NCI-H1930 (cell line): ENCODE measurements at regions not wholly inside any gene's neighbourhood (a gene's known extent, or its start where the extent isn't known, plus 50 kb on each side); places are given as distances from the start of the nearest gene placed in this dataset.
"Not testable (repeated sequence)": the region's sequence is repeated elsewhere in the genome, so short reads cannot be mapped to it uniquely, and the experiment has no call there.

Experiments
- DNase-seq, 2 experiments: peaks; one replicate each; lab custom pipeline; 2025; lab: John Stamatoyannopoulos, UW

DNA sequence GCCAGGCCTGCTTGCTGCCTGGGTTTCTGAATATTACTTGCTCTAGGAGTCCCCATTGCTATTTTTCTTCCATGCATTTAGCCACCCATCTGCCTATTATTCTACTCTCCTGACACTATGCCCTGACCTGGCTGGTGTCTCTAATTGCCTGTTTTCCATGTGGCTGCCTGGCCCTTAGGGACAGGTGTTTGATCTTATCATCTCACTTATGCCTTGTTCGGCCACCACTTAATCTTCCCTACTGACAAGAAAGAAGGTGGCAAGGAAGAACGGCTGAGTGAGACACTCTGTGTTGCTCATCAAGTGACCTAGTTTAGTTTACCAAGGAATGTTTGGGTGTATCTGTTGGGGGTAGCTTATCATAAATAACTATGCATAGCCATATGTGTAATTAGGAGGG, 50.4 kb upstream of the RAPH1 start:
- DNase-seq = no peak

DNA sequence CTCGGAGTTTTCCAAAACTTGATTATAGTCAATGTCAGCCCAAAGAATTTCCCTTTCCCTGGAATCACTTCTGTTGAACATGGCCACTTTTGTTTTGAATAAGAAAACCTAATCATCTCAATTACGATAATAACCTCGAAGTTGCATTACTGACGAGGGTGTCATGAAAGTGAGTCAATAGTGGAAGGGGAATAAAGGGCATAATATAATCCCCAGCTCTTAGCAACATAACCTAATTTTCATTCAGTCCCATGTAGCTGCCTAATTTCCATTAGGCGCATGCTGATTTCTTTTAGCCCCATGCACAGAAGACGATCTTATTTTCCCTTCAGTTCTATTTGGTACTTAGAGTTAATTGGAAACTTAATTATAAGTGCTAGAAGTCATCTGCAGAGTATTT, 51.1 kb upstream of the RAPH1 start:
- DNase-seq = no peak

DNA sequence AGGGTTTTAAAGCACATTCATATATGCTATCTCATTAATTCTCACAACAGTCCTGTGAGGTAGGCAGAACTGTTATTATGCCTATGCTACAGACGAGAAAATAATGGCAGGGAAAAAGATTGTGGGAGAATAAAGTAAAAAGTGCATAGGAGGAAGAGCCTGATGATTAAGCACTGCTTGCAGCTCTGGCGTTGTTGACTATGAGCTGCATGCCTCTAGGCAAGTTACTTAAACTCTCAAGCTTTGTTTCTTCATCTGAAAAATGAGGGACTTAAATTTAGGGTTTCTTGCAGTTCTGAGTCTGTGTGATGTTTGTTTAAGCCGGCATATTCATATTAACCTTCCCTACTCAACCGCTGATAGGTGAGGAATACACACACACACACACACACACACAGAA, 51.6 kb upstream of the RAPH1 start:
- no peak for DNase-seq

- no peak for DNase-seq
Measured at GRCh38 chr2:203590496-203590895, 55.4 kb upstream of the RAPH1 start.

DNA sequence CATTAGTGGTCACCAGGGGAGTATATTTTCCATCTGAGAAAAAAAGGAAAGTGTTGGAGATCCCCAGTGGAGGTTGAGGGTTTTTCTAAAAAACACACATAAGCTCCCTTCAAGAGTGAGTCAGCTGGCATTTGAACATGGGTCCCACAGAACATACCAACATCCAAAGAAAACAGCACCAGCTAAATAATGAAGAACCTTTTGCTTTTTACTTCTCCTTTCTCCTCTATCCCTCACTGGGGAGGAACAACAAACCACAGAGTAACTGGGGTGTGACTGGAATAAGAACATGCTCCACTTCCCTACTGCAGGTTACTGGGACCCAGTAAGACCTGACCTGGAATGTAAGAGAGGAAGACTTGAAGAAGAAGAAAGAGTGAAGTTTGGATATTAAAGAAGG, 56.5 kb upstream of the RAPH1 start:
- no peak for DNase-seq

DNA sequence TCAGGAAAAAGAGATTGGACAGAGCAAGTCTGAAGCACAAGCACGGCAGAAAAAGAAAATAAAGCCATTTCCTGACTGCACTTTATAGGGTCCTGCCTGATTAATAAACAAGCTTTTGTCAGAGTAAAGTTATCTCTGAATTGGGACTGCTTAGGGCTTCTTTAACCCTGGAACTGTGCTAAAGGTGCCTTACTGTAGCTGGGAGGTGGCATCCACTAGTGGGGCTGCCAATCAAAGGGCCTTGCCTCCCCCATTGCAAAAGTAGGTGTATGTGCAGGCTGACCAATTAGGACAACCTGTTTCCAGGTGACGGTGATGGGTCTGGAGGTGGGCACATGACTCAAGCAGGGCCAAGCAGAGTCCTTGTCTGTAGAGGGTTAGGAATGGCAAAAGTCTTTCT, 57.4 kb upstream of the RAPH1 start:
- no peak for DNase-seq

DNA sequence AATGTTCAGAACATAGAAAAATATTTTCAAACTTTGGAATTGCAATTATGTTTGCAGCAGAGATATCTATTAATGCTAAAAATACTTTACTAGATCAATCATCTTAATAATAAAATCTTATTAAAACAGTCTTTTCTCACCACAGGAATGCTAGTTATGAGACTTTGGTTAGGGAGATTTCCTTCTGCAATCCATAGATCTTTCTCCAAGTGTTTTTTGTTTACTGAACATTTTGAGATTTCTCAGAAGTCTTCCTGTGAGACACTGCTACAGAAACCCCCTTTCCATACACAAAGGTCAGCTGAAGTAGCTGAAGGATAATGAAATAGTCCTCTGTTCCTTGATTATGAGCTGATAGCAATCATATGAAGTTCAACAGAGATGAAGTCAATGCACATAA, 59.4 kb upstream of the RAPH1 start:
- no peak for DNase-seq

DNA sequence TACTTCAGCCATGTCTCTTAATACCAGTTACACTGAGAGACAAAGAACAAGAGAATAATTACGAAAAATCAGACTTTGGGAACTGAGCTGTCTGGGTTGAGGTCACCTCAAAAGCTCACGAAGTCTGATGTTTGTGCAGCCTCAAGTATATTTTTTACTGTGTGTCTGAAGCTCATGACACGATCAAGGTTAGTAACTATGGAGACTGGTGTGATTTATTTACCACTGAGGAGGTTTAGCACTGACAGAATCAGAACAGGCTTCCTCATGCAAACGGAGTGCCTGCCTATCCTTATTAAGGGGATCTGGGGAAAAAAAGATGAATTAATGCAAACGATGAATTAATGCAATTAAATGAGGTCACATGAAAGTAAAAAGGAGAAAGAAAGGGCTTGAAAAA, 61.1 kb upstream of the RAPH1 start:
- no peak for DNase-seq

GRCh38 chr2:203599509-203599908, 64.4 kb upstream of the RAPH1 start:
- no peak for DNase-seq

DNA sequence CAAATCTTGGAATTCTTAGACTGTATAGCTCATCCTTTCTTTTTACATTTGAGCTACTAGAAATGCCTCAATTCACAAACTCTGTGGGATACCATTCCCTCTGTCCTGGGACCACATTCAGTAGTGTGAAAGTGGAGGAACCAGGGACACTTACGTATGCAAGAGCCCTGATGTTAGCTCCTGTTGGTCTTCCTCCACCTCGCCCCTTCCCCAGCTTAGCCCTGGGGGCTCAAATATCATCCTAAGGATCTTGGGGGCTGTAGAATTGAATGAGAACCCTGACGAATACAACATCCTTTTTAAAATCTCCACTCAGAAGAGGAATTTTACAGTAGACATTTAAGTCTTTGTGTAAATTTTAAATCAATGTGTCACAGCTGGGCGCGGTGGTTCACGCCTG, 65.2 kb upstream of the RAPH1 start:
- DNase-seq = no peak

DNA sequence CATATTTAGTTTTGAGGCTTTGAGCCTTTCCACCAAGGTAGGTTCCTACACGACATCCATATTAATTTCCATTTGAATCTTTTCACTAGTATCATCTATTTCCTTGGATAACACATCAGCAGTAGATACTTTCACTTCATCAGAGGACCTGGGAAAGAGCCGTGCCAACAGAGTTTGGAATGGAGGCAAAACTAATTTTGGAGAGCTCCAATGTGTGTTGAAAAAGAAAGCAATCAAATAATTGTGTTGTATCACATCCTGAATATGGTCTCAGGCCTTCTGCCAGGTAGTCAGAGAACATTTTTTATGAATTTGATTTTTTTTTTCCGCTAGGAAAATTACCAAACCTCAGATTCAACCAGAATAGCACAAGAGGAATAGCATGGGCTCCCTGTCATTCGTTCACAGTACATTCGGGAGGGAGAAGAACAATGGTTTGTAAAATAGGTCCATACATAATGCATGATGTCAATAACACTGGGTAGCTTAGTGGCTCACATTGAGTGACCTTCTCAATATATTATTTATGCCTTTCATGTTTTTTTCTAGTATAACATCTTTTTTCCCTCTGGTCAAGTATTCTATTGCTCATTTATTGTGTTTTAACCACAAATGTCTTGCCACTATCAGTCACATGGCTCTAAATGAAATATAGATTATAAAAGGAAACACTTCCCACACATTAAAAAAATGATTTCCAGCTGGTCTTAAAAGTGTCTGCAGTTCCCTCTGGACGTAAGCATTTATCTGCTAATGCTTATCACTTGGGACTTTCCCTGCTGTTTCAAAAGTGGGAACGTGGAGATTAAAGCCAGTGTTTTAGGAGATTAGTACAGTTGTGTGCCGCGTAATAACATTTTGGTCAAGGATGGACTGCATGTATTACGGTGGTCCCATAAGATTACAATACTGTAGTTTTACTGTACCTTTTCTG, 68.6 kb upstream of the RAPH1 start:
- no peak for DNase-seq

DNA sequence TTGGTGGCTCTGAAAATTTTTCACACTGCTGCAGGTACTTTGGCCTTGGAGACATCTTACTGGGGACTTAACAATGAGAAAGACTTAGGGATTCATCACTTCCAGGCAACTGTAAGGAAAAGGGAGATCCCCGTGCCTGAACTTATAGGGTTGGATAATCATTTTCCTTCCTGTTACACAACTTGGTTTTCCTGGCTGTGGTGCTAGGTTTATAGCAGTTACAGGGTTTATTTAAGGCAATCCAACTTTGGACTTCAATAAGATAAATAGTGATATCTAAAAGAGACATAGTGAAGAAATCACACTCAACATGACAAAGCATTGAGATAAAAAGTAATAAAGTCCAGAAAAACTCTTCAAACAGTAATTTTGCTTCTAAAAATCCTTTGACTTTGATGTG, 70.2 kb upstream of the RAPH1 start:
- no peak for DNase-seq

DNA sequence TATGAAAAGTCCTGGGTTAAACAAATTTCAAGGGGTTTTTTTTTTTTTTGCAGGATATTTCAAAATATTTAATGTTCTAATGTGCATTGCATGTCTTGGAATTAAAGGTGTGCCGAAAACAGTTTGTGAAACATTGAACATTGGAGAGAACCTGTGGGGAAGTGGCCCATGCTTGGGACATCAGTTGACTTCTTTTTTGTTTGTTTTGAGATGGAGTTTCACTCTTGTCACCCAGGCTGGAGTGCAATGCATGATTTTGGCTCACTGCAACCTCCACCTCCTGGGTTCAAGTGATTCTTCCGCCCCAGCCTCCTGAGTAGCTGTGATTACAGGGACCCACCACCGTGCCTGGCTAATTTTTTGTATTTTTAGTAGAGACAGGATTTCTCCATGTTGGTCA, 71.0 kb upstream of the RAPH1 start:
- no peak for DNase-seq

- no peak for DNase-seq
Measured at GRCh38 chr2:203610558-203610957, 75.5 kb upstream of the RAPH1 start.

- DNase-seq = no peak
Measured at GRCh38 chr2:203612246-203612645, 77.1 kb upstream of the RAPH1 start.

DNA sequence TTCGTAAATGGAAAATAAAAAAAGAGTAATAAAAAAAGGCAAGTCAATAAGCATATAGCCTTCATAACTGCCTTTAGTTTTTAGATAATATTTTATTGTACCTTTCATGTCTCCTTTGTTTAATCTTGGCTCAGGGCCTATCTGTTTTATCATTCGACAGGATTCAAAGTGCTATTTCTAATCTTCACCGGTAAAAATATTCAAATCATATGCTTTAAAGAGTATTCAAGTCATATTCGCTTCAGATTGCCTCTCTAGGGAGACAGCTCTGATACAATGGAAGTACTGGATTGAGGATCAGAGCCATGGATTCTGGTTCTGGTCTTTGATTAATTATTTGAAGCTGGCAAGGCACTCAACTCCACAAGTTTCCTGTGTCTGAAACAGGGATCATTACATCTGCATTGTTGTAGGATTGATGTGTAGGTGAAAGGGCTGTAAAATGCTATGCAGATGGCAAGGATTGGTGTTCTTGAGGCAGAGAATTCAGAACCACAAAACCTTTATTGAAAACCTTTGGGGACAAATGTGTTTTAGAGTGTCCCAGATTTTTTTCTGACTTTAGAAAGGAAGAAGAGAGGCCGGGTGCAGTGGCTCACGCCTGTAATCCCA, 84.3 kb upstream of the RAPH1 start:
- no peak for DNase-seq

DNA sequence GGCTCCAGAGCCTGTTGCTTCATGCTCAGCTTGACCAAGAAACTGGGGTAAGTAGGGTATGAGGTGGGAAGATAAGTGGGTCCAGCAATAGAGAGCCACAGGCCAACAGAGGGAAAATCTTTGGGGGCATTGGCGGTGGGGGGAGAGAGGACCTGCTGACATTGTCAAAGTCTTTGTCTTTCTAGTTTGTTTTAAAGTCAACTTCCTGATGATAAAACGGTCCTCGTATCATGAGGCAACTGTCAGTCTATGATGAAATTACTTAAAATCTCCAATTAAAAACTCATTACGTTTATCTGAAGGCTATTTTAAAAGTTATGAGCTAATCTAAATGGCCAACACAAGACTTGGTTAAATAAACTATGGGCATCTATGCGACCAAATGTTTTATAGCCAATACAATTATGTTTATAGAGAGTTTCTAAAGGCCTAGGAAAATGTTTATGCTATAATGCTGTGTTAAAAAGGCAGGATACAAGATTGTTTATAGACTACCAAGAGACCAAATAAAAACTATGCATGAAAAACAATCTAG, 84.4 kb upstream of the CD28 start:
- no peak for DNase-seq

- no peak for DNase-seq
Measured at GRCh38 chr2:203623096-203623495, 83.3 kb upstream of the CD28 start.

DNA sequence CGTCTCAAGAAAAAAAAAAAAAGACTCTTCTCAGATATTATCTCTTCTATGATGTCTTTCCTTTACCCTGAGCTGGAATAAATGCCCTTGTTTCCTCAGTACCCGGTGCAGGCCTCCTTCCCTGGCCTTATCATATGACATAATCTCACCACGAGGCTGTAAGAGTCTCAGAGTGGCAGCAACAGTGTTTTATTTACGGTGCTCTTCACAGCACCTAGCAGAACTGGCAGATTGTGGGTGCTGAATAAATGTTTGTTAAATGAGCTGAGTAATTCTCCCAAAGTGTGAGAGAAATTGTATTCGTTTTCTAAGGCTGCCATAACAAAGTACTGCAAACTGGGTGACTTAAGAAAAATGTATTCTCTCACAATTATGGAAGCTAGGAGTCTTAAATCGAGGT, 82.8 kb upstream of the CD28 start:
- no peak for DNase-seq

DNA sequence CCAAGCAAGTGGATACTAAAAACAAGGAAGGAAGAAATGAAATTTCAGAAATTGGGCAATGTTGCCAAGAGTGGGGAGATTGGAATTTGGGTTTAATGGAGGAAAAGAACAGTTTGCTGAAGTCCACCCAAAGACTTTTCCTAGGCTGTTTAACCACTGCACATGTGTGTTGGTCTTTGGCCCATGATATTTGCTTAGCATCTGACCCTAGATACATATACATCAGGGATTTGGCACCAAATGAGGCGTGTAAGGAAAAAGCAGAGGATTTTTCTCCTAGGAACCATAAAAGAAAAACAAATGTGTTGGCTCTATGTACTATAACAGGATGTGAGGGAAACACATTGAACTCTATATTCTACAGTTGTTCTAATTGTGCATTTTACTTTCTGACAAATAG, 80.7 kb upstream of the CD28 start:
- DNase-seq = no peak

DNA sequence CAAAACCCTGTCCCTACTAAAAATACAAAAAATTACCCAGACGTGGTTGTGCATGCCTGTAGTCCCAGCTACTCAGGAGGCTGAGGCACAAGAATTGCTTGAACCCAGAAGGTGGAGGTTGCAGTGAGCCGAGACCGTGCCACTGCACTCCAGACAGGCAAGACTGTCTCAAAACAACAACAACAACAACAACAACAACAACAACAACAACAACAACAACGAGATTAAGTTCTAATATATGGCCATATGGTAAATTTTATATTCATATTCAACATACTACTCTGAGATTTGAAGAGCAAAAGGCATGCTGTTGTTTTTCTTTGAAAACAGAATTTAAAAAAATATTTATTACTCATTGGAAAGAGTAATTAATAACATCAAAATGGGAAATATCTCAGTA, 80.2 kb upstream of the CD28 start:
- not testable (repeated sequence) for DNase-seq

GRCh38 chr2:203626952-203627681, 79.3 kb upstream of the CD28 start:
- no peak for DNase-seq

- DNase-seq = no peak
Measured at GRCh38 chr2:203629699-203630098, 76.7 kb upstream of the CD28 start.
